ENCODE measurements at regions not wholly inside any gene's neighbourhood (a gene's known extent, or its start where the extent isn't known, plus 50 kb on each side); places are given as distances from the start of the nearest gene placed in this dataset.
"Not testable (repeated sequence)": the region's sequence is repeated elsewhere in the genome, so short reads cannot be mapped to it uniquely, and the experiment has no call there.

GRCh38 chr3:87898971-87899370, 159.8 kb downstream of the CGGBP1 start:
- CTCF ChIA-PET = no interaction called here
- POLR2A ChIA-PET = no interaction called here

- CTCF ChIA-PET = no interaction called here
- POLR2A ChIA-PET = no interaction called here
Measured at GRCh38 chr3:87895983-87896382, 162.8 kb downstream of the CGGBP1 start.

GRCh38 chr3:87873136-87873535, 185.7 kb downstream of the CGGBP1 start:
- ChIA-PET CTCF (no interaction called here), POLR2A (no interaction called here)

GRCh38 chr3:87867001-87867400, 191.8 kb downstream of the CGGBP1 start:
- CTCF ChIA-PET = no interaction called here
- POLR2A ChIA-PET = no interaction called here

- POLR2A ChIA-PET = no interaction called here
Measured at GRCh38 chr3:87856126-87856525, 202.7 kb downstream of the CGGBP1 start.

GRCh38 chr3:87855616-87856015, 203.2 kb downstream of the CGGBP1 start:
- CTCF ChIA-PET = no interaction called here
- POLR2A ChIA-PET = no interaction called here

More at GRCh38 chr3:87856126-87856525, 202.7 kb downstream of the CGGBP1 start:
- CTCF ChIA-PET = interaction anchor here (0.6 kb wide), 1 partner anchor 81 kb away, joined by 5 read pairs; no protein-coding TSS in a partner anchor

- ChIA-PET CTCF (no interaction called here), POLR2A (no interaction called here)
Measured at GRCh38 chr3:87855211-87855610, 203.6 kb downstream of the CGGBP1 start.

GRCh38 chr3:87848003-87848402, 210.8 kb downstream of the CGGBP1 start:
- CTCF ChIA-PET = no interaction called here
- POLR2A ChIA-PET = no interaction called here

- CTCF ChIA-PET = no interaction called here
- POLR2A ChIA-PET = no interaction called here
Measured at GRCh38 chr3:87837076-87837475, 221.7 kb downstream of the CGGBP1 start.

- ChIA-PET CTCF (no interaction called here), POLR2A (no interaction called here)
Measured at GRCh38 chr3:87836026-87836425, 222.8 kb downstream of the CGGBP1 start.

- CTCF ChIA-PET = no interaction called here
- POLR2A ChIA-PET = no interaction called here
Measured at GRCh38 chr3:87835236-87835635, 223.6 kb downstream of the CGGBP1 start.

GRCh38 chr3:87834327-87834726, 224.5 kb downstream of the CGGBP1 start:
- POLR2A ChIA-PET = no interaction called here
- CTCF ChIA-PET = no interaction called here

- POLR2A ChIA-PET = no interaction called here
Measured at GRCh38 chr3:87833039-87833377, 225.8 kb downstream of the CGGBP1 start.

GRCh38 chr3:87828046-87828445, 230.8 kb downstream of the CGGBP1 start:
- ChIA-PET POLR2A (no interaction called here), CTCF (no interaction called here)

More at GRCh38 chr3:87833039-87833377, 225.8 kb downstream of the CGGBP1 start:
- CTCF ChIA-PET = no interaction called here

- ChIA-PET CTCF (no interaction called here), POLR2A (no interaction called here)
Measured at GRCh38 chr3:87822563-87822962, 236.2 kb downstream of the CGGBP1 start.

- CTCF ChIA-PET = not testable (repeated sequence)
Measured at GRCh38 chr3:87813503-87813902, 245.3 kb downstream of the CGGBP1 start.

GRCh38 chr3:87811953-87812352, 246.9 kb downstream of the CGGBP1 start:
- POLR2A ChIA-PET = no interaction called here

More at GRCh38 chr3:87813503-87813902, 245.3 kb downstream of the CGGBP1 start:
- POLR2A ChIA-PET = not testable (repeated sequence)

GRCh38 chr3:87810452-87811016, 248.3 kb downstream of the CGGBP1 start:
- ChIA-PET CTCF (no interaction called here), POLR2A (no interaction called here)

More at GRCh38 chr3:87811953-87812352, 246.9 kb downstream of the CGGBP1 start:
- CTCF ChIA-PET = no interaction called here

GRCh38 chr3:87805670-87806069, 253.1 kb downstream of the CGGBP1 start:
- ChIA-PET CTCF (no interaction called here), POLR2A (no interaction called here)

- CTCF ChIA-PET = no interaction called here
Measured at GRCh38 chr3:87801409-87801808, 257.4 kb downstream of the CGGBP1 start.

GRCh38 chr3:87800516-87800915, 258.3 kb downstream of the CGGBP1 start:
- ChIA-PET CTCF (no interaction called here), POLR2A (no interaction called here)

More at GRCh38 chr3:87801409-87801808, 257.4 kb downstream of the CGGBP1 start:
- POLR2A ChIA-PET = no interaction called here

GRCh38 chr3:87798567-87798947, 260.2 kb downstream of the CGGBP1 start:
- POLR2A ChIA-PET = no interaction called here
- CTCF ChIA-PET = interaction anchor here (0.6 kb wide), 1 partner anchor 50 kb away, joined by 4 read pairs; no protein-coding TSS in a partner anchor
